Keratinocyte (primary cell): ENCODE measurements at regions not wholly inside any gene's neighbourhood (a gene's known extent, or its start where the extent isn't known, plus 50 kb on each side); places are given as distances from the start of the nearest gene placed in this dataset.

Source experiments
- DNase-seq: peaks from one replicate; pipeline ENCODE4 v3.0.0-alpha.2; 2011; ENCODE audit warnings: low read depth, missing footprints, low spot score
- FAIRE-seq: peaks from 2 replicates; lab custom pipeline; 2011; peaks lifted over from hg19 to GRCh38; lab: Jason Lieb, UNC
- H2AFZ ChIP-seq: 2 replicates; pipeline ENCODE4 v1.6.0; 2012; ENCODE audit warnings: low read length, control low read depth, inconsistent platforms; ENCODE audit not compliant: control insufficient read depth
- H3K27ac ChIP-seq: 2 replicates; pipeline ENCODE4 v1.5.1; 2011; ENCODE audit warnings: low read length; ENCODE audit not compliant: control insufficient read depth, insufficient read depth
- H3K27me3 ChIP-seq: 3 replicates; pipeline ENCODE4 v1.6.0; 2011; ENCODE audit warnings: low read length; ENCODE audit not compliant: control insufficient read depth, insufficient read depth; ENCODE audit errors: extremely low read depth
- H3K36me3 ChIP-seq, 2 experiments: 2 replicates in 1 of 2; 3 replicates in 1 of 2; pipeline ENCODE4 v1.5.1; 2011; ENCODE audit warnings: low read length in 2 of 2, mild to moderate bottlenecking in 1 of 2; ENCODE audit not compliant: control insufficient read depth in 2 of 2, insufficient read depth in 2 of 2; ENCODE audit errors: extremely low read depth in 1 of 2
- H3K4me1 ChIP-seq: 3 replicates; pipeline ENCODE4 v1.5.1; 2011; ENCODE audit warnings: low read length; ENCODE audit not compliant: control insufficient read depth, insufficient read depth; ENCODE audit errors: extremely low read depth
- H3K4me2 ChIP-seq: 3 replicates; pipeline ENCODE4 v1.6.0; 2011; ENCODE audit warnings: low read depth, low read length; ENCODE audit not compliant: control insufficient read depth, insufficient read depth; ENCODE audit errors: extremely low read depth
- H3K4me3 ChIP-seq, 3 experiments: fragments of 200-600 bp in 1 of 3; sonication (generic) in 1 of 3; 2 replicates in 2 of 3; 3 replicates in 1 of 3; pipeline ENCODE4 v1.5.1; 2011 to 2016; ENCODE audit warnings: low read length in 3 of 3, mild to moderate bottlenecking in 3 of 3, control low read depth in 2 of 3, inconsistent platforms in 1 of 3, low read depth in 1 of 3, mixed read lengths in 1 of 3, mixed run types in 1 of 3, moderate library complexity in 1 of 3; ENCODE audit not compliant: control insufficient read depth in 2 of 3, insufficient read depth in 2 of 3; ENCODE audit errors: extremely low read depth in 1 of 3
- H3K79me2 ChIP-seq: 2 replicates; pipeline ENCODE4 v1.6.0; 2012; ENCODE audit warnings: low read length; ENCODE audit not compliant: control insufficient read depth, insufficient read depth
- H3K9ac ChIP-seq: 3 replicates; pipeline ENCODE4 v1.6.0; 2011; ENCODE audit warnings: low read length; ENCODE audit not compliant: control insufficient read depth, insufficient read depth; ENCODE audit errors: extremely low read depth
- H3K9me1 ChIP-seq: 3 replicates; pipeline ENCODE4 v1.6.0; 2011; ENCODE audit warnings: low read length; ENCODE audit not compliant: control insufficient read depth, insufficient read depth; ENCODE audit errors: extremely low read depth
- H3K9me3 ChIP-seq: 2 replicates; pipeline ENCODE4 v1.5.1; 2012; ENCODE audit warnings: low read depth, low read length; ENCODE audit not compliant: control insufficient read depth
- H4K20me1 ChIP-seq: 3 replicates; pipeline ENCODE4 v1.6.0; 2011; ENCODE audit warnings: low read length; ENCODE audit not compliant: control insufficient read depth, insufficient read depth; ENCODE audit errors: extremely low read depth
- CTCF ChIP-seq, 3 experiments: IDR thresholded peaks in 1 of 3; conservative IDR thresholded peaks in 1 of 3; optimal IDR thresholded peaks in 1 of 3; 2 replicates in 2 of 3; 3 replicates in 1 of 3; pipeline versions ENCODE3 to v1.5.1; 2011; ENCODE audit warnings: low read length in 3 of 3, mild to moderate bottlenecking in 3 of 3, moderate library complexity in 2 of 3, control low read depth in 1 of 3, inconsistent platforms in 1 of 3; ENCODE audit not compliant: insufficient read depth in 2 of 3; ENCODE audit errors: extremely low read depth in 1 of 3
- EZH2 ChIP-seq: IDR thresholded peaks from one replicate; pipeline ENCODE4 v1.6.1; 2012; ENCODE audit warnings: inconsistent platforms, mild to moderate bottlenecking, low read length, moderate library complexity
- dilution Hi-C: fragments of 300-500 bp; cut with MboI; formaldehyde crosslinking; loops from one replicate; pipeline ENCODE4 v1.7.0; 2020; ENCODE audit warnings: low sequenced_read_pairs; ENCODE audit not compliant: extremely low pct_ligation_motif_present

- H3K9ac ChIP-seq: no peak overlapping the region
- H3K4me2 ChIP-seq: no peak overlapping the region
- H3K9me1 ChIP-seq: no peaks in the 10 kb centered on the region
- no peaks in the 10 kb centered on the region for H3K36me3 ChIP-seq
- H2AFZ ChIP-seq: no peak overlapping the region
- H3K4me3 ChIP-seq: no peak overlapping the region
- TF ChIP-seq CTCF (optimal IDR thresholded peaks at IDR 0.05 in 1 of 3, IDR thresholded peaks at IDR 0.05 in 1 of 3, conservative IDR thresholded peaks at IDR 0.05 in 1 of 3; ENCODE audit: extremely low read depth in 1 of 3, insufficient read depth in 2 of 3, low read length in 3 of 3) (no peak), EZH2 (no peak)
- no peak overlapping the region for H3K27ac ChIP-seq
- peak; percentile 67 for FAIRE-seq
- H3K9me3 ChIP-seq: peaks cover 3% of the 10 kb centered on the region
- no peak for DNase-seq
- no peaks in the 10 kb centered on the region for H3K4me1 ChIP-seq
- H3K79me2 ChIP-seq: no peaks in the 10 kb centered on the region
- H4K20me1 ChIP-seq: no peaks in the 10 kb centered on the region
- H3K27me3 ChIP-seq: no peaks in the 10 kb centered on the region
- dilution Hi-C loops: no loop called here
Measured at GRCh38 chrX:3428792-3429191, 82.3 kb upstream of the MXRA5 start.

- H3K27ac ChIP-seq: no peak overlapping the region
- H3K79me2 ChIP-seq: no peaks in the 10 kb centered on the region
- DNase-seq (no peak), FAIRE-seq (no peak)
- H4K20me1 ChIP-seq: no peaks in the 10 kb centered on the region
- H3K36me3 ChIP-seq: no peaks in the 10 kb centered on the region
- peaks cover 3% of the 10 kb centered on the region for H3K9me3 ChIP-seq
- H3K4me1 ChIP-seq: no peaks in the 10 kb centered on the region
- H2AFZ ChIP-seq: no peak overlapping the region
- H3K9me1 ChIP-seq: no peaks in the 10 kb centered on the region
- H3K9ac ChIP-seq: no peak overlapping the region
- no peak overlapping the region for H3K4me2 ChIP-seq
- H3K27me3 ChIP-seq: no peaks in the 10 kb centered on the region
- dilution Hi-C loops: no loop called here
- no peak overlapping the region for H3K4me3 ChIP-seq
- TF ChIP-seq EZH2 (no peak), CTCF (optimal IDR thresholded peaks at IDR 0.05 in 1 of 3, IDR thresholded peaks at IDR 0.05 in 1 of 3, conservative IDR thresholded peaks at IDR 0.05 in 1 of 3; ENCODE audit: extremely low read depth in 1 of 3, insufficient read depth in 2 of 3, low read length in 3 of 3) (no peak)
Measured at GRCh38 chrX:3426552-3426951, 80.1 kb upstream of the MXRA5 start.
